Endodermal cell (in vitro differentiated cells): ENCODE measurements at regions not wholly inside any gene's neighbourhood (a gene's known extent, or its start where the extent isn't known, plus 50 kb on each side); places are given as distances from the start of the nearest gene placed in this dataset.

Experiments
- DNase-seq: peaks from one replicate; pipeline ENCODE4 v3.0.0-alpha.2; 2017
- H3K27ac ChIP-seq: 2 replicates; pipeline ENCODE4 v1.5.1; 2013; ENCODE audit warnings: mild to moderate bottlenecking, low read depth, low read length, moderate library complexity
- H3K27me3 ChIP-seq: 2 replicates; pipeline ENCODE4 v1.6.1; 2013; ENCODE audit warnings: mild to moderate bottlenecking, low read length, moderate library complexity; ENCODE audit not compliant: insufficient read depth, control insufficient read depth, poor library complexity, severe bottlenecking
- H3K36me3 ChIP-seq: 2 replicates; pipeline ENCODE4 v1.7.0; 2013; ENCODE audit warnings: mild to moderate bottlenecking, low read length, moderate library complexity; ENCODE audit not compliant: control insufficient read depth, insufficient read depth
- H3K4me1 ChIP-seq: one replicate; pipeline ENCODE4 v1.7.0; 2013; ENCODE audit warnings: low read length; ENCODE audit not compliant: control insufficient read depth, insufficient read depth
- H3K4me3 ChIP-seq: 2 replicates; pipeline ENCODE4 v1.5.1; 2013; ENCODE audit warnings: mild to moderate bottlenecking, low read length, moderate library complexity
- H3K9ac ChIP-seq: 2 replicates; pipeline ENCODE4 v1.6.1; 2013; ENCODE audit warnings: mild to moderate bottlenecking, low read length, moderate library complexity; ENCODE audit not compliant: poor library complexity, severe bottlenecking; ENCODE audit errors: extremely low read depth
- H3K9me3 ChIP-seq: 2 replicates; pipeline ENCODE4 v1.6.1; 2013; ENCODE audit warnings: mild to moderate bottlenecking, low read length, moderate library complexity; ENCODE audit not compliant: control insufficient read depth
- H3K27ac Mint-ChIP-seq: 2 replicates; pipeline ENCODE4 v1.8.0; 2020; ENCODE audit warnings: mixed read lengths
- H3K27me3 Mint-ChIP-seq: 2 replicates; pipeline ENCODE4 v1.8.0; 2021; ENCODE audit warnings: mild to moderate bottlenecking, mixed read lengths; ENCODE audit not compliant: insufficient read depth
- H3K36me3 Mint-ChIP-seq: 2 replicates; pipeline ENCODE4 v1.8.0; 2020; ENCODE audit warnings: low read depth, mixed read lengths
- H3K4me1 Mint-ChIP-seq: 2 replicates; pipeline ENCODE4 v1.8.0; 2020; ENCODE audit warnings: mixed read lengths
- H3K4me3 Mint-ChIP-seq: 2 replicates; pipeline ENCODE4 v1.8.0; 2020; ENCODE audit warnings: mild to moderate bottlenecking, moderate library complexity, mixed read lengths
- H3K9me3 Mint-ChIP-seq: 2 replicates; pipeline ENCODE4 v1.8.0; 2020; ENCODE audit warnings: mild to moderate bottlenecking, mixed read lengths
- WGBS, 2 experiments: methylation state at CpG; one replicate each; pipeline versions ENCODE4 v1.1.5 to v1.1.7; 2013; ENCODE audit warnings: missing lambda C conversion rate in 2 of 2, mixed read lengths in 1 of 2; ENCODE audit not compliant: insufficient coverage in 1 of 2, insufficient read length in 1 of 2; 5-methylcytosine and 5-hydroxymethylcytosine counted together
- TF ChIP-seq, protein P1 (sequence below): fragments of 200-600 bp; sonication (generic); conservative IDR thresholded peaks from 2 replicates; pipeline ENCODE4 v1.5.0; 2021; ENCODE audit warnings: antibody characterized with exemption, mild to moderate bottlenecking

GRCh38 chr14:26855077-26855753, 257.4 kb upstream of the NOVA1 start:
- Mint-ChIP-seq H3K4me1 (no peaks in the 10 kb centered on the region), H3K27me3 (no peaks in the 10 kb centered on the region), H3K36me3 (no peaks in the 10 kb centered on the region), H3K9me3 (peaks cover 5% of the 10 kb centered on the region), H3K4me3 (no peak overlapping the region), H3K27ac (no peak overlapping the region)
- WGBS, 2 experiments: 93 to 94% methylated on average over 4 to 7 of the region's 7 CpGs
- no peaks in the 10 kb centered on the region for H3K27me3 ChIP-seq
- no peaks in the 10 kb centered on the region for H3K9me3 ChIP-seq
- no peaks in the 10 kb centered on the region for H3K36me3 ChIP-seq
- DNase-seq: no peak
- H3K4me1 ChIP-seq: no peaks in the 10 kb centered on the region
- TF ChIP-seq, protein P1, sequence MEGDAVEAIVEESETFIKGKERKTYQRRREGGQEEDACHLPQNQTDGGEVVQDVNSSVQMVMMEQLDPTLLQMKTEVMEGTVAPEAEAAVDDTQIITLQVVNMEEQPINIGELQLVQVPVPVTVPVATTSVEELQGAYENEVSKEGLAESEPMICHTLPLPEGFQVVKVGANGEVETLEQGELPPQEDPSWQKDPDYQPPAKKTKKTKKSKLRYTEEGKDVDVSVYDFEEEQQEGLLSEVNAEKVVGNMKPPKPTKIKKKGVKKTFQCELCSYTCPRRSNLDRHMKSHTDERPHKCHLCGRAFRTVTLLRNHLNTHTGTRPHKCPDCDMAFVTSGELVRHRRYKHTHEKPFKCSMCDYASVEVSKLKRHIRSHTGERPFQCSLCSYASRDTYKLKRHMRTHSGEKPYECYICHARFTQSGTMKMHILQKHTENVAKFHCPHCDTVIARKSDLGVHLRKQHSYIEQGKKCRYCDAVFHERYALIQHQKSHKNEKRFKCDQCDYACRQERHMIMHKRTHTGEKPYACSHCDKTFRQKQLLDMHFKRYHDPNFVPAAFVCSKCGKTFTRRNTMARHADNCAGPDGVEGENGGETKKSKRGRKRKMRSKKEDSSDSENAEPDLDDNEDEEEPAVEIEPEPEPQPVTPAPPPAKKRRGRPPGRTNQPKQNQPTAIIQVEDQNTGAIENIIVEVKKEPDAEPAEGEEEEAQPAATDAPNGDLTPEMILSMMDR: no peak
- H3K9ac ChIP-seq: no peak overlapping the region
- H3K27ac ChIP-seq: no peak overlapping the region
- no peak overlapping the region for H3K4me3 ChIP-seq

- TF ChIP-seq, protein P1: no peak
- Histone ChIP-seq H3K4me1 (no peaks in the 10 kb centered on the region), H3K36me3 (no peaks in the 10 kb centered on the region), H3K27ac (no peak overlapping the region), H3K9ac (no peak overlapping the region), H3K9me3 (no peaks in the 10 kb centered on the region), H3K27me3 (no peaks in the 10 kb centered on the region), H3K4me3 (no peak overlapping the region)
- Mint-ChIP-seq H3K36me3 (no peaks in the 10 kb centered on the region), H3K9me3 (no peaks in the 10 kb centered on the region), H3K27ac (no peak overlapping the region), H3K4me1 (no peaks in the 10 kb centered on the region), H3K27me3 (no peaks in the 10 kb centered on the region), H3K4me3 (no peak overlapping the region)
- 92 to 94% methylated on average over 4 of the region's 4 CpGs for WGBS, 2 experiments
- no peak for DNase-seq
These were observed 259.2 kb upstream of the NOVA1 start for GRCh38 chr14:26856876-26857518.

DNA sequence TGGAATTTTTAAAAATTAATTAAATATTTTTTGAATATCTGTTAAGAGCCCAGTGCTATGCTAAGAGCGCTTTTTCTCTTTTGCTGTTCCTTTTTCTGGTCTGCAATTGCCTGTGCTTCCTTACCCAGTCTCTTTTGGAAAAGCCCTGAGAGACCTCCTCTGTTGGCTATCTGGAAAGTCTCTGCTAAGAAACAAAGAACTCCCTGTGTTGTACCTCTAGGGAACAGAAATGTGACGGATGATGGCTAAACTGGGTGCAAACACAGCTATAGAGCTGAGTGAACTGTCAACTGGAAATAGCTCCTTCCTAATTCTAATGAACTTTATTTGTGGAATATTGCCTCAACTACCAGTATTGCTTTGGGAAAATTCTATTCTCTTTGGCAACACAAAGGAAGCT, 261.6 kb upstream of the NOVA1 start:
- 70 to 92% methylated on average over 2 of the region's 2 CpGs for WGBS, 2 experiments
- Histone ChIP-seq H3K4me1 (no peaks in the 10 kb centered on the region), H3K9ac (no peak overlapping the region), H3K4me3 (no peak overlapping the region), H3K27ac (no peak overlapping the region), H3K27me3 (no peaks in the 10 kb centered on the region), H3K9me3 (no peaks in the 10 kb centered on the region), H3K36me3 (no peaks in the 10 kb centered on the region)
- no peaks in the 10 kb centered on the region for H3K36me3 Mint-ChIP-seq
- no peak overlapping the region for H3K4me3 Mint-ChIP-seq
- H3K4me1 Mint-ChIP-seq: no peaks in the 10 kb centered on the region
- no peaks in the 10 kb centered on the region for H3K9me3 Mint-ChIP-seq
- H3K27ac Mint-ChIP-seq: no peak overlapping the region
- DNase-seq: no peak
- TF ChIP-seq, protein P1: no peak
- H3K27me3 Mint-ChIP-seq: no peaks in the 10 kb centered on the region
